CD4-positive, alpha-beta T cell treated with Interferon alpha-2 for 1 hour (primary cell): ENCODE measurements at regions not wholly inside any gene's neighbourhood (a gene's known extent, or its start where the extent isn't known, plus 50 kb on each side); places are given as distances from the start of the nearest gene placed in this dataset.
"Not testable (repeated sequence)": the region's sequence is repeated elsewhere in the genome, so short reads cannot be mapped to it uniquely, and the experiment has no call there.

Experiments
- DNase-seq, 2 donors: peaks; one replicate each; pipeline ENCODE4 v3.0.0-alpha.2; 2020 to 2022

- DNase-seq = no peak
Measured at GRCh38 chr12:118537481-118537917, 161.1 kb downstream of the SUDS3 start.

GRCh38 chr12:118541071-118541470 is 164.7 kb downstream of the SUDS3 start:
- no peak for DNase-seq

- no peak for DNase-seq
Measured at GRCh38 chr12:118541934-118542333, 165.6 kb downstream of the SUDS3 start.

- no peak for DNase-seq
Measured at GRCh38 chr12:118543651-118544050, 167.3 kb downstream of the SUDS3 start.

GRCh38 chr12:118544569-118544968 is 168.2 kb downstream of the SUDS3 start:
- DNase-seq = no peak

GRCh38 chr12:118547606-118548005 is 171.3 kb downstream of the SUDS3 start:
- DNase-seq = not testable (repeated sequence)

- DNase-seq = no peak
Measured at GRCh38 chr12:118548887-118549509, 172.6 kb downstream of the SUDS3 start.

- DNase-seq = no peak
Measured at GRCh38 chr12:118549510-118549980, 173.2 kb downstream of the SUDS3 start.

- DNase-seq = no peak
Measured at GRCh38 chr12:118553856-118554504, 177.6 kb downstream of the SUDS3 start.

- DNase-seq = no peak
Measured at GRCh38 chr12:118558941-118559340, 182.6 kb downstream of the SUDS3 start.

- DNase-seq = no peak
Measured at GRCh38 chr12:118560733-118561132, 184.4 kb downstream of the SUDS3 start.

- no peak for DNase-seq
Measured at GRCh38 chr12:118571730-118572129, 195.4 kb downstream of the SUDS3 start.

GRCh38 chr12:118574288-118574687 is 197.9 kb downstream of the SUDS3 start:
- DNase-seq = no peak

GRCh38 chr12:118575730-118576129 is 199.4 kb downstream of the SUDS3 start:
- DNase-seq = no peak

- no peak for DNase-seq
Measured at GRCh38 chr12:118581371-118581770, 205.0 kb downstream of the SUDS3 start.

- DNase-seq = no peak
Measured at GRCh38 chr12:118582863-118583262, 206.5 kb downstream of the SUDS3 start.

GRCh38 chr12:118586433-118586832 is 210.1 kb downstream of the SUDS3 start:
- DNase-seq = no peak

- DNase-seq = no peak
Measured at GRCh38 chr12:118589162-118589561, 212.8 kb downstream of the SUDS3 start.

- no peak for DNase-seq
Measured at GRCh38 chr12:118590406-118591150, 214.2 kb downstream of the SUDS3 start.

- DNase-seq = no peak
Measured at GRCh38 chr12:118603610-118604361, 227.4 kb downstream of the SUDS3 start.

GRCh38 chr12:118606690-118607089 is 230.3 kb downstream of the SUDS3 start:
- no peak for DNase-seq

GRCh38 chr12:118607831-118608230 is 231.5 kb downstream of the SUDS3 start:
- no peak for DNase-seq

- DNase-seq = no peak
Measured at GRCh38 chr12:118608770-118609344, 232.5 kb downstream of the SUDS3 start.
